ENCODE measurements at regions not wholly inside any gene's neighbourhood (a gene's known extent, or its start where the extent isn't known, plus 50 kb on each side); places are given as distances from the start of the nearest gene placed in this dataset.

DNA sequence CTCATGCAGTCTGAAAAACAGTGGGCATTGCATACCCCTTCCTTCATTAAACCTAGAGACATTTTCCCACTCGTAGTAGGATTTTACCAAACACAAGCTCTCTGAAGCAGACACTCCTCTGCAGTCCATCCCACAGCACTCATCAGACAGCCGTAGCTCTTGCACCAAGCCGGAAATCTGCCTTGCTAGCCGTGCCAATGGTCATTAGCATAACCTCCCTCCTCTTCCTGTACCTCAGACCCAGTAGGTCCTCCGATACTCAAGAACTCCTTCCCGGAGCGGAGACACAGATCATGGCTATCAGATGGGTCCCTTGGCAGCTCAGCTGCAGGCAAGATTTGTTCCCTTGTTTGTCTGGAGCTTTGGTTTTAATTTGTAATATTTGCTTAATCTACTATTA, 483.1 kb upstream of the PSMD7 start:
- TF ChIP-seq, protein P1, sequence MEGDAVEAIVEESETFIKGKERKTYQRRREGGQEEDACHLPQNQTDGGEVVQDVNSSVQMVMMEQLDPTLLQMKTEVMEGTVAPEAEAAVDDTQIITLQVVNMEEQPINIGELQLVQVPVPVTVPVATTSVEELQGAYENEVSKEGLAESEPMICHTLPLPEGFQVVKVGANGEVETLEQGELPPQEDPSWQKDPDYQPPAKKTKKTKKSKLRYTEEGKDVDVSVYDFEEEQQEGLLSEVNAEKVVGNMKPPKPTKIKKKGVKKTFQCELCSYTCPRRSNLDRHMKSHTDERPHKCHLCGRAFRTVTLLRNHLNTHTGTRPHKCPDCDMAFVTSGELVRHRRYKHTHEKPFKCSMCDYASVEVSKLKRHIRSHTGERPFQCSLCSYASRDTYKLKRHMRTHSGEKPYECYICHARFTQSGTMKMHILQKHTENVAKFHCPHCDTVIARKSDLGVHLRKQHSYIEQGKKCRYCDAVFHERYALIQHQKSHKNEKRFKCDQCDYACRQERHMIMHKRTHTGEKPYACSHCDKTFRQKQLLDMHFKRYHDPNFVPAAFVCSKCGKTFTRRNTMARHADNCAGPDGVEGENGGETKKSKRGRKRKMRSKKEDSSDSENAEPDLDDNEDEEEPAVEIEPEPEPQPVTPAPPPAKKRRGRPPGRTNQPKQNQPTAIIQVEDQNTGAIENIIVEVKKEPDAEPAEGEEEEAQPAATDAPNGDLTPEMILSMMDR (conservative IDR thresholded peaks at IDR 0.05), result no peak
- no peak overlapping the region for H3K4me3 Mint-ChIP-seq

DNA sequence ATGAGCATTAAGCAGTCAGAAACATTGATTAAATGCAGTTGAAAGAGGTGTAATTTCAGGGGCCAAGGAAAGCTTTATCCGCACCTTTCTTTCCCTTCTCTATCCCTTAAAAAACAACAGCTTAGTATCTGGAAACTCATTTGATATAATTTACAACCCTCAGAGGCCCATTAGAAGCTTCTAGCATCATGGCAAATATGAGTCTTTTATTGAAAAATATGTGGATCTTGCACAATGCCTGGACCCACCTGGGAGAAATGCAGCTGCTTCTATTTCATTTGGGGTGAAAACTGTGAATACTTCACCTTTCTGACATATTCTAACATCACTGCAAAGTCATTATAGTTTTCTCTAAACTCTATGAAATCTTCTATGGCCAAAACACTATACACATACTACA, 492.2 kb upstream of the PSMD7 start:
- Histone ChIP-seq H3K9ac (ENCODE audit: extremely low read depth, low read length, poor library complexity, severe bottlenecking) (no peak overlapping the region), H3K9me3 (ENCODE audit: control insufficient read depth, low read length) (no peaks in the 10 kb centered on the region), H3K4me3 (ENCODE audit: low read length) (no peak overlapping the region), H3K4me1 (ENCODE audit: control insufficient read depth, insufficient read depth, low read length) (no peaks in the 10 kb centered on the region), H3K36me3 (ENCODE audit: control insufficient read depth, insufficient read depth, low read length) (no peaks in the 10 kb centered on the region), H3K27ac (ENCODE audit: low read depth, low read length) (no peak overlapping the region), H3K27me3 (ENCODE audit: control insufficient read depth, insufficient read depth, low read length, poor library complexity, severe bottlenecking) (peaks cover 7% of the 10 kb centered on the region)
- Mint-ChIP-seq H3K27ac (no peak overlapping the region), H3K9me3 (no peaks in the 10 kb centered on the region), H3K36me3 (ENCODE audit: low read depth) (no peaks in the 10 kb centered on the region), H3K4me1 (no peaks in the 10 kb centered on the region), H3K27me3 (ENCODE audit: insufficient read depth) (no peaks in the 10 kb centered on the region), H3K4me3 (no peak overlapping the region)
- TF ChIP-seq, protein P1 (conservative IDR thresholded peaks at IDR 0.05), result no peak
- no peak for DNase-seq
- 100% methylated on average over 1 of the region's 1 CpG; no CpG with 5 or more reads in 1 of the 2 experiments for WGBS, 2 experiments (ENCODE audit: insufficient coverage in 1 of 2, insufficient read length in 1 of 2)

More for the DNA sequence above, 483.1 kb upstream of the PSMD7 start:
- H3K9me3 ChIP-seq (ENCODE audit: control insufficient read depth, low read length), result no peaks in the 10 kb centered on the region
- H3K36me3 ChIP-seq (ENCODE audit: control insufficient read depth, insufficient read depth, low read length), result no peaks in the 10 kb centered on the region
- WGBS, 2 experiments (ENCODE audit: insufficient coverage in 1 of 2, insufficient read length in 1 of 2), result 82 to 100% methylated on average over 1 to 7 of the region's 7 CpGs
- Mint-ChIP-seq H3K4me1 (peaks cover 3% of the 10 kb centered on the region), H3K9me3 (no peaks in the 10 kb centered on the region), H3K27ac (no peak overlapping the region), H3K36me3 (ENCODE audit: low read depth) (no peaks in the 10 kb centered on the region), H3K27me3 (ENCODE audit: insufficient read depth) (no peaks in the 10 kb centered on the region)
- no peak overlapping the region for H3K27ac ChIP-seq (ENCODE audit: low read depth, low read length)
- H3K4me1 ChIP-seq (ENCODE audit: control insufficient read depth, insufficient read depth, low read length), result peaks cover 1% of the 10 kb centered on the region
- no peak overlapping the region for H3K9ac ChIP-seq (ENCODE audit: extremely low read depth, low read length, poor library complexity, severe bottlenecking)
- DNase-seq, result no peak
- H3K27me3 ChIP-seq (ENCODE audit: control insufficient read depth, insufficient read depth, low read length, poor library complexity, severe bottlenecking), result peaks cover 1% of the 10 kb centered on the region
- no peak overlapping the region for H3K4me3 ChIP-seq (ENCODE audit: low read length)

DNA sequence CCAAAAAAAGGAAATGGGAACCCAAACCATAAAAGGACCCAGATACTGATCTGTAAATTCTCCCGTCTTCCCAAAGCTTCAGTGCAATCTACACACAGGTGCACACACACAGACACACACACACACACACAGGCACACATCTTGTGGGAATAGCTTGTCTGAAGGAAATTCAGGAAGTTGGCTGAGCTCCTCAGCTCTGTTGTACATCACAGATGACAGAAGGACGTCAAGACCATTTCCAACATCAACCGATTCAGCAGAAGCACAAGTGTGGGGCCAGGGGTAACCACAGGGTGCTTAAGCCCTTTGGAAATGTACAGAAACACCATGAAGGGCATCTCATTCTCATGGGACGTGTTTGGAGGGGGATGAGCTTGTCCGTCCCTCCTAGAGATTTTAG, 498.1 kb upstream of the PSMD7 start:
- Histone ChIP-seq H3K27me3 (ENCODE audit: control insufficient read depth, insufficient read depth, low read length, poor library complexity, severe bottlenecking) (no peaks in the 10 kb centered on the region), H3K36me3 (ENCODE audit: control insufficient read depth, insufficient read depth, low read length) (no peaks in the 10 kb centered on the region), H3K4me3 (ENCODE audit: low read length) (no peak overlapping the region), H3K9me3 (ENCODE audit: control insufficient read depth, low read length) (no peaks in the 10 kb centered on the region), H3K9ac (ENCODE audit: extremely low read depth, low read length, poor library complexity, severe bottlenecking) (no peak overlapping the region), H3K4me1 (ENCODE audit: control insufficient read depth, insufficient read depth, low read length) (no peaks in the 10 kb centered on the region), H3K27ac (ENCODE audit: low read depth, low read length) (no peak overlapping the region)
- Mint-ChIP-seq H3K27me3 (ENCODE audit: insufficient read depth) (peaks cover 1% of the 10 kb centered on the region), H3K4me1 (no peaks in the 10 kb centered on the region), H3K36me3 (ENCODE audit: low read depth) (no peaks in the 10 kb centered on the region), H3K4me3 (no peak overlapping the region), H3K27ac (no peak overlapping the region), H3K9me3 (no peaks in the 10 kb centered on the region)
- WGBS, 2 experiments (ENCODE audit: insufficient coverage in 1 of 2, insufficient read length in 1 of 2), result 93 to 97% methylated on average over 3 to 4 of the region's 5 CpGs
- TF ChIP-seq, protein P1 (conservative IDR thresholded peaks at IDR 0.05), result no peak
- no peak for DNase-seq

Measured in endodermal cell (in vitro differentiated cells).